NB4 (cell line): ENCODE measurements at regions not wholly inside any gene's neighbourhood (a gene's known extent, or its start where the extent isn't known, plus 50 kb on each side); places are given as distances from the start of the nearest gene placed in this dataset.

ENCODE experiments used
- DNase-seq: peaks from one replicate; pipeline ENCODE4 v3.0.0; 2010; ENCODE audit warnings: low read depth
- H3K4me3 ChIP-seq: one replicate; pipeline ENCODE4 v1.5.1; 2011; ENCODE audit warnings: mild to moderate bottlenecking, low read depth, low read length, moderate library complexity
- CTCF ChIP-seq: IDR thresholded peaks from one replicate; pipeline ENCODE4 v1.5.1; 2012; ENCODE audit warnings: low read depth, low read length
- MAX ChIP-seq: IDR thresholded peaks from 2 replicates; pipeline ENCODE4 v1.6.1; 2011; ENCODE audit warnings: low read depth, low read length
- MYC ChIP-seq: IDR thresholded peaks from 2 replicates; pipeline ENCODE4 v1.6.1; 2011; ENCODE audit warnings: low read depth, low read length
- POLR2A ChIP-seq: IDR thresholded peaks from 2 replicates; pipeline ENCODE4 v1.6.1; 2011; ENCODE audit warnings: mild to moderate bottlenecking; ENCODE audit not compliant: insufficient read length; ENCODE audit errors: extremely low read depth

DNA sequence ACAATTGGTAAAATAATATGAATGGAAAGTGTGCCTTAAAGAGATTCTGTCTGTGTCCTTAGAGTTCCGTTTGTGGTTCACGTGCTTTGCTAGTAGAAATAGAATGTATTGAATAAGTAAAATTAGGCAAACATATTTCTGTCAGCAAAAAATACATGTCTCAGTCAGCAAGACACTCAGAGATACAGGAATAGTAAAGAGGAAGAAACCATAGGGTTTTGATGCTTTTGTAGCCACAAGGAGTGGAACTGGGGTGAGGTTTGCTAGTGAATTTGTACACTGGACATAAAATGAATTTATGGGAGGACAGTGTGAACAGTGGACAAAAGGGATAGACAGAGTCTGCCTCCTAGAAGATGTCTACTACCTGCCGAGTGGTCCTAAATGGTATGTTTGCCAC lies 289.2 kb upstream of the NRP1 start:
- TF ChIP-seq CTCF (no peak), POLR2A (no peak), MYC (no peak), MAX (no peak)
- H3K4me3 ChIP-seq: no peak overlapping the region
- no peak for DNase-seq

DNA sequence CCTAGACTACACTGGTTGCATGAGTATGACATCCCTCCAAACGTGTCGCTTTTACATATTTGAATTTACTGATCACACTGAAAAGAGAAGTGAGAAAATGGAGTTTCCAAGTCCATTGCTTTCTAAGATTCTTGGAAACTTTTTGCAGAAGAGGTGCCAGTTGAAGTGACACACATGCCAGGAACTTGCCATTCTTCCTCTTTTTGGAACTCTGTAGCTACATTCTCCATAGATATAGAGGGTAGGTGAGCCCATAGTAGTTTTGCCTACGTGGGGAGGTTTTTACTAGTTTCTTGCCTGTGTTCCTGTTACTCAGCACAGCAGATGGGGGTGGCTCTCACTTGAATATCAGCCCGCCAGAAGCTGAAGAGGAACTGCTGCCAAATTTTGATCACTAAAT lies 286.6 kb upstream of the NRP1 start:
- peak; percentile 11 for DNase-seq
- TF ChIP-seq MAX (no peak), CTCF (no peak), POLR2A (no peak), MYC (no peak)
- no peak overlapping the region for H3K4me3 ChIP-seq

GRCh38 chr10:33618196-33618595 lies 283.7 kb upstream of the NRP1 start:
- peak; percentile 60 for DNase-seq
- H3K4me3 ChIP-seq: no peak overlapping the region
- no peak for TF ChIP-seq CTCF
- TF ChIP-seq POLR2A: no peak
- TF ChIP-seq MYC: no peak
- no peak for TF ChIP-seq MAX

DNA sequence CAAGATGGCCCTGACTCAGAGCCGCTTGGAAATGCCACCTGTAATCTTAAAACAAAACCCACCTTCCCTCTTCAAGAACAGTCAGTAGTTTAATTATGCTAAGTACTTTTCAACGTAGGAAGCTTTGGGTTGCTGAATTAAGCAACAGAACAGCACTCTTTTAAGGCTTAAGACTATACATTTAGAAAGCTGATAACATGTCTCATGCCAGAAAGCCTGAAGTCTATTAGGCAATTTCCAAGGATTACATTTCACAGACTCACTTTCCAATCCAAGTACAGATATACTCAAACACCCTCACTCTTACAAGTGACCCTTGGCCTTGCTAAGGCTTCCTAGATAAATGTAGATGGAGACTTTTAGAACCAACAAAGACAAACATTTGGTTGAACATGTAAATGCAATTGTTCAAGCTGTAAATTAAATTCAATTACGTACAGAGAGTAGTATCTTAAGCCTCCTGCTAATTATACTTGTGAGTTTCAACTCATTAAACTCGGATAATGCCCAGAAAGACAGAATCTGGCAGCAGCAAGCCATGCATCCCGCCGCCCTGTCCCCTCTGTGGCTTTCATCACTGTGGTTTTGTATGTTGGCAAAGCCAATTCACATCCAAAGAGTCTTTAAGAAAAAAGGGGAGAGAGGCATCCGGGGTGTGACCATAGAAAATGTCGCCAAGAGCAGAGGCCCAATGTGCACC lies 283.1 kb upstream of the NRP1 start:
- no peak overlapping the region for H3K4me3 ChIP-seq
- DNase-seq: no peak
- no peak for TF ChIP-seq MAX
- TF ChIP-seq MYC: no peak
- TF ChIP-seq CTCF: no peak
- no peak for TF ChIP-seq POLR2A

DNA sequence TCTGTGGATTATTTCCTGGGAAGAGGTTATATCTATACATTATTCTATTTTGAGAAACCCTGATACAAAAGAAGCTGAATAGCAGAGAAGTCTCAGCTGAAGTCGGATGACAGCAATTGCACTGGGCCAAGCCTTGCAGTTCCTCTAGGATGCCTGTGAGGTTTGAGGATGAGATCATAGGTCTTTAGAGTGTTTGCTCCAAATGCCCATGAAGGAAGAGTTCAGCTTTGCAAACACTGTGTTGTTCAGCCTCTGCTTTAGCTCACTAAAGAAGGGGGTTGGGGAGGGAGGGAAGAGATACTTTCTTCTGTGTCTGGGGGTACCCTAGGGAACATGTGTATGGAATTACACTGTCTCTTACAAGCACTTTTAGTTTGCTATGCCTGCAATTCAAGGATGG lies 282.5 kb upstream of the NRP1 start:
- TF ChIP-seq POLR2A: no peak
- TF ChIP-seq MAX: no peak
- no peak for TF ChIP-seq CTCF
- no peak for DNase-seq
- H3K4me3 ChIP-seq: no peak overlapping the region
